ENCODE measurements at regions not wholly inside any gene's neighbourhood (a gene's known extent, or its start where the extent isn't known, plus 50 kb on each side); places are given as distances from the start of the nearest gene placed in this dataset.
"Not testable (repeated sequence)": the region's sequence is repeated elsewhere in the genome, so short reads cannot be mapped to it uniquely, and the experiment has no call there.

GRCh38 chr16:50451951-50452508 lies 83.2 kb upstream of the BRD7 start:
- H3K4me3 ChIP-seq (ENCODE audit: low read length in 3 of 3): no peak overlapping the region
- no peaks in the 10 kb centered on the region for H3K9me3 ChIP-seq (ENCODE audit: control insufficient read depth in 3 of 3, low read length in 3 of 3)
- peaks cover 16 to 25% (median 19%) of the 10 kb centered on the region in 3 donors for H3K27me3 ChIP-seq (ENCODE audit: control insufficient read depth in 3 of 3, insufficient read depth in 3 of 3, low read length in 3 of 3)
- no peaks in the 10 kb centered on the region for H3K4me1 ChIP-seq (ENCODE audit: control insufficient read depth in 3 of 3, insufficient read depth in 3 of 3, low read length in 3 of 3)
- no peak overlapping the region for H3K9ac ChIP-seq (ENCODE audit: low read depth in 1 of 3, low read length in 3 of 3)
- H3K27ac ChIP-seq (ENCODE audit: low read depth, low read length): no peak overlapping the region
- H3K36me3 ChIP-seq (ENCODE audit: control insufficient read depth in 3 of 3, insufficient read depth in 3 of 3, low read length in 3 of 3): no peaks in the 10 kb centered on the region

GRCh38 chr16:50450957-50451356 lies 82.2 kb upstream of the BRD7 start:
- Histone ChIP-seq H3K27ac (ENCODE audit: low read depth, low read length) (no peak overlapping the region), H3K9me3 (ENCODE audit: control insufficient read depth in 3 of 3, low read length in 3 of 3) (no peaks in the 10 kb centered on the region), H3K4me1 (ENCODE audit: control insufficient read depth in 3 of 3, insufficient read depth in 3 of 3, low read length in 3 of 3) (no peaks in the 10 kb centered on the region), H3K9ac (ENCODE audit: low read depth in 1 of 3, low read length in 3 of 3) (no peak overlapping the region), H3K4me3 (ENCODE audit: low read length in 3 of 3) (no peak overlapping the region), H3K27me3 (ENCODE audit: control insufficient read depth in 3 of 3, insufficient read depth in 3 of 3, low read length in 3 of 3) (peaks cover 16 to 27% (median 24%) of the 10 kb centered on the region in 3 donors), H3K36me3 (ENCODE audit: control insufficient read depth in 3 of 3, insufficient read depth in 3 of 3, low read length in 3 of 3) (no peaks in the 10 kb centered on the region)

GRCh38 chr16:50449800-50450199 lies 81.0 kb upstream of the BRD7 start:
- Histone ChIP-seq H3K27me3 (ENCODE audit: control insufficient read depth in 3 of 3, insufficient read depth in 3 of 3, low read length in 3 of 3) (peaks cover 18 to 26% (median 26%) of the 10 kb centered on the region in 3 donors), H3K27ac (ENCODE audit: low read depth, low read length) (no peak overlapping the region), H3K4me1 (ENCODE audit: control insufficient read depth in 3 of 3, insufficient read depth in 3 of 3, low read length in 3 of 3) (no peaks in the 10 kb centered on the region), H3K9ac (ENCODE audit: low read depth in 1 of 3, low read length in 3 of 3) (no peak overlapping the region), H3K9me3 (ENCODE audit: control insufficient read depth in 3 of 3, low read length in 3 of 3) (no peaks in the 10 kb centered on the region), H3K36me3 (ENCODE audit: control insufficient read depth in 3 of 3, insufficient read depth in 3 of 3, low read length in 3 of 3) (no peaks in the 10 kb centered on the region), H3K4me3 (ENCODE audit: low read length in 3 of 3) (no peak overlapping the region)

- Histone ChIP-seq H3K27me3 (ENCODE audit: control insufficient read depth in 3 of 3, insufficient read depth in 3 of 3, low read length in 3 of 3) (peaks cover 18 to 26% (median 26%) of the 10 kb centered on the region in 3 donors), H3K27ac (ENCODE audit: low read depth, low read length) (no peak overlapping the region), H3K9me3 (ENCODE audit: control insufficient read depth in 3 of 3, low read length in 3 of 3) (no peaks in the 10 kb centered on the region), H3K36me3 (ENCODE audit: control insufficient read depth in 3 of 3, insufficient read depth in 3 of 3, low read length in 3 of 3) (no peaks in the 10 kb centered on the region), H3K4me3 (ENCODE audit: low read length in 3 of 3) (no peak overlapping the region), H3K9ac (ENCODE audit: low read depth in 1 of 3, low read length in 3 of 3) (no peak overlapping the region), H3K4me1 (ENCODE audit: control insufficient read depth in 3 of 3, insufficient read depth in 3 of 3, low read length in 3 of 3) (no peaks in the 10 kb centered on the region)
Measured at GRCh38 chr16:50448981-50449380, 80.2 kb upstream of the BRD7 start.

- Histone ChIP-seq H3K9ac (ENCODE audit: low read depth in 1 of 3, low read length in 3 of 3) (no peak overlapping the region), H3K36me3 (ENCODE audit: control insufficient read depth in 3 of 3, insufficient read depth in 3 of 3, low read length in 3 of 3) (no peaks in the 10 kb centered on the region), H3K4me1 (ENCODE audit: control insufficient read depth in 3 of 3, insufficient read depth in 3 of 3, low read length in 3 of 3) (no peaks in the 10 kb centered on the region), H3K27me3 (ENCODE audit: control insufficient read depth in 3 of 3, insufficient read depth in 3 of 3, low read length in 3 of 3) (peaks cover 18 to 26% (median 26%) of the 10 kb centered on the region in 3 donors), H3K4me3 (ENCODE audit: low read length in 3 of 3) (no peak overlapping the region), H3K27ac (ENCODE audit: low read depth, low read length) (no peak overlapping the region), H3K9me3 (ENCODE audit: control insufficient read depth in 3 of 3, low read length in 3 of 3) (no peaks in the 10 kb centered on the region)
Measured at GRCh38 chr16:50448522-50448921, 79.7 kb upstream of the BRD7 start.

GRCh38 chr16:50447386-50447785 lies 78.6 kb upstream of the BRD7 start:
- not testable (repeated sequence) for H3K36me3 ChIP-seq (ENCODE audit: control insufficient read depth in 3 of 3, insufficient read depth in 3 of 3, low read length in 3 of 3); H3K9ac ChIP-seq (ENCODE audit: low read depth in 1 of 3, low read length in 3 of 3); H3K9me3 ChIP-seq (ENCODE audit: control insufficient read depth in 3 of 3, low read length in 3 of 3); H3K4me1 ChIP-seq (ENCODE audit: control insufficient read depth in 3 of 3, insufficient read depth in 3 of 3, low read length in 3 of 3); H3K4me3 ChIP-seq (ENCODE audit: low read length in 3 of 3); H3K27ac ChIP-seq (ENCODE audit: low read depth, low read length)
- H3K27me3 ChIP-seq (ENCODE audit: control insufficient read depth in 3 of 3, insufficient read depth in 3 of 3, low read length in 3 of 3): peaks cover 18 to 26% (median 26%) of the 10 kb centered on the region in 3 donors

- Histone ChIP-seq H3K27me3 (ENCODE audit: control insufficient read depth in 3 of 3, insufficient read depth in 3 of 3, low read length in 3 of 3) (peaks cover 20 to 26% (median 26%) of the 10 kb centered on the region in 3 donors), H3K4me1 (ENCODE audit: control insufficient read depth in 3 of 3, insufficient read depth in 3 of 3, low read length in 3 of 3) (no peaks in the 10 kb centered on the region)
Measured at GRCh38 chr16:50446861-50447260, 78.1 kb upstream of the BRD7 start.

GRCh38 chr16:50445621-50446555 lies 77.1 kb upstream of the BRD7 start:
- H3K4me1 ChIP-seq (ENCODE audit: control insufficient read depth in 3 of 3, insufficient read depth in 3 of 3, low read length in 3 of 3): no peaks in the 10 kb centered on the region
- peaks cover 20 to 26% (median 26%) of the 10 kb centered on the region in 3 donors for H3K27me3 ChIP-seq (ENCODE audit: control insufficient read depth in 3 of 3, insufficient read depth in 3 of 3, low read length in 3 of 3)
- peaks cover 3 to 8% (median 4%) of the 10 kb centered on the region in 3 donors for H3K9me3 ChIP-seq (ENCODE audit: control insufficient read depth in 3 of 3, low read length in 3 of 3)
- no peak overlapping the region for H3K4me3 ChIP-seq (ENCODE audit: low read length in 3 of 3)
- no peak overlapping the region for H3K9ac ChIP-seq (ENCODE audit: low read depth in 1 of 3, low read length in 3 of 3)
- H3K27ac ChIP-seq (ENCODE audit: low read depth, low read length): no peak overlapping the region
- H3K36me3 ChIP-seq (ENCODE audit: control insufficient read depth in 3 of 3, insufficient read depth in 3 of 3, low read length in 3 of 3): no peaks in the 10 kb centered on the region

More at GRCh38 chr16:50446861-50447260, 78.1 kb upstream of the BRD7 start:
- Histone ChIP-seq H3K9ac (ENCODE audit: low read depth in 1 of 3, low read length in 3 of 3) (no peak overlapping the region), H3K9me3 (ENCODE audit: control insufficient read depth in 3 of 3, low read length in 3 of 3) (peaks cover 0 to 4% (median under 1%) of the 10 kb centered on the region in 3 donors), H3K27ac (ENCODE audit: low read depth, low read length) (no peak overlapping the region), H3K36me3 (ENCODE audit: control insufficient read depth in 3 of 3, insufficient read depth in 3 of 3, low read length in 3 of 3) (no peaks in the 10 kb centered on the region), H3K4me3 (ENCODE audit: low read length in 3 of 3) (no peak overlapping the region)

- H3K4me1 ChIP-seq (ENCODE audit: control insufficient read depth in 3 of 3, insufficient read depth in 3 of 3, low read length in 3 of 3): no peaks in the 10 kb centered on the region
- no peak overlapping the region for H3K4me3 ChIP-seq (ENCODE audit: low read length in 3 of 3)
- H3K27me3 ChIP-seq (ENCODE audit: control insufficient read depth in 3 of 3, insufficient read depth in 3 of 3, low read length in 3 of 3): peaks cover 20 to 21% (median 21%) of the 10 kb centered on the region in 3 donors
- no peaks in the 10 kb centered on the region for H3K36me3 ChIP-seq (ENCODE audit: control insufficient read depth in 3 of 3, insufficient read depth in 3 of 3, low read length in 3 of 3)
- no peak overlapping the region for H3K9ac ChIP-seq (ENCODE audit: low read depth in 1 of 3, low read length in 3 of 3)
- no peak overlapping the region for H3K27ac ChIP-seq (ENCODE audit: low read depth, low read length)
- peaks cover 3 to 14% (median 4%) of the 10 kb centered on the region in 3 donors for H3K9me3 ChIP-seq (ENCODE audit: control insufficient read depth in 3 of 3, low read length in 3 of 3)
Measured at GRCh38 chr16:50444526-50444925, 75.7 kb upstream of the BRD7 start.

GRCh38 chr16:50442221-50442620 lies 73.4 kb upstream of the BRD7 start:
- H3K9me3 ChIP-seq (ENCODE audit: control insufficient read depth in 3 of 3, low read length in 3 of 3): peaks cover 3 to 17% (median 4%) of the 10 kb centered on the region in 3 donors
- no peak overlapping the region for H3K27ac ChIP-seq (ENCODE audit: low read depth, low read length)
- no peaks in the 10 kb centered on the region for H3K4me1 ChIP-seq (ENCODE audit: control insufficient read depth in 3 of 3, insufficient read depth in 3 of 3, low read length in 3 of 3)
- no peak overlapping the region for H3K4me3 ChIP-seq (ENCODE audit: low read length in 3 of 3)
- H3K9ac ChIP-seq (ENCODE audit: low read depth in 1 of 3, low read length in 3 of 3): no peak overlapping the region
- H3K36me3 ChIP-seq (ENCODE audit: control insufficient read depth in 3 of 3, insufficient read depth in 3 of 3, low read length in 3 of 3): no peaks in the 10 kb centered on the region
- peaks cover 7 to 10% (median 10%) of the 10 kb centered on the region in 3 donors for H3K27me3 ChIP-seq (ENCODE audit: control insufficient read depth in 3 of 3, insufficient read depth in 3 of 3, low read length in 3 of 3)
